Loucy (cell line): ENCODE measurements at regions not wholly inside any gene's neighbourhood (a gene's known extent, or its start where the extent isn't known, plus 50 kb on each side); places are given as distances from the start of the nearest gene placed in this dataset.

Experiments
- H2AFZ ChIP-seq: fragments of 200-600 bp; sonication (generic); 2 replicates; pipeline ENCODE4 v1.6.0; 2016; ENCODE audit warnings: antibody characterized with exemption, mild to moderate bottlenecking, low read length, moderate library complexity
- H3F3A ChIP-seq: fragments of 200-600 bp; 2 replicates; pipeline ENCODE4 v1.6.0; 2016; ENCODE audit warnings: antibody characterized with exemption, low read depth, mild to moderate bottlenecking
- H3K27me3 ChIP-seq: fragments of 200-600 bp; sonication (generic); 2 replicates; pipeline ENCODE4 v1.6.1; 2014; ENCODE audit warnings: low read length, mild to moderate bottlenecking; ENCODE audit not compliant: insufficient read depth, poor library complexity, severe bottlenecking
- H3K36me3 ChIP-seq: fragments of 200-600 bp; sonication (generic); 2 replicates; pipeline ENCODE4 v1.6.1; 2016; ENCODE audit warnings: low read length; ENCODE audit not compliant: insufficient read depth
- H3K4me1 ChIP-seq: fragments of 200-600 bp; sonication (generic); 2 replicates; pipeline ENCODE4 v1.5.1; 2014; ENCODE audit warnings: low read length, mild to moderate bottlenecking; ENCODE audit not compliant: insufficient read depth, poor library complexity, severe bottlenecking
- H3K4me2 ChIP-seq: fragments of 200-600 bp; sonication (generic); 2 replicates; pipeline ENCODE4 v1.6.0; 2014; ENCODE audit warnings: antibody characterized with exemption, low read length, low read depth, mild to moderate bottlenecking; ENCODE audit not compliant: poor library complexity, severe bottlenecking
- H3K4me3 ChIP-seq: fragments of 200-600 bp; sonication (generic); 2 replicates; pipeline ENCODE4 v1.5.1; 2014; ENCODE audit warnings: low read length, mild to moderate bottlenecking, mixed read lengths; ENCODE audit not compliant: poor library complexity, severe bottlenecking
- H3K79me2 ChIP-seq: fragments of 200-600 bp; sonication (generic); 2 replicates; pipeline ENCODE4 v1.6.1; 2014; ENCODE audit warnings: low read length; ENCODE audit not compliant: insufficient read depth
- H3K9ac ChIP-seq: fragments of 200-600 bp; sonication (generic); 2 replicates; pipeline ENCODE4 v1.6.0; 2014; ENCODE audit warnings: mild to moderate bottlenecking, low read depth, low read length, moderate library complexity; ENCODE audit not compliant: poor library complexity, severe bottlenecking
- H3K9me2 ChIP-seq: fragments of 200-600 bp; sonication (generic); replicated peaks from 2 replicates; pipeline ENCODE4 v1.6.1; 2016; ENCODE audit warnings: low read depth, low read length, mixed read lengths
- H3K9me3 ChIP-seq: fragments of 200-600 bp; sonication (generic); 2 replicates; pipeline ENCODE4 v1.6.1; 2014; ENCODE audit warnings: mild to moderate bottlenecking, antibody characterized with exemption, low read length, low read depth; ENCODE audit not compliant: insufficient read depth
- H4K20me1 ChIP-seq: fragments of 200-600 bp; sonication (generic); 2 replicates; pipeline ENCODE4 v1.6.0; 2014; ENCODE audit warnings: antibody characterized with exemption, low read length, mild to moderate bottlenecking; ENCODE audit not compliant: insufficient read depth, poor library complexity, severe bottlenecking
- CTCF ChIP-seq: fragments of 200-600 bp; sonication (generic); conservative IDR thresholded peaks from 2 replicates; pipeline ENCODE4 v1.5.1; 2014; ENCODE audit warnings: mild to moderate bottlenecking, antibody characterized with exemption, low read length
- EZH2phosphoT487 ChIP-seq: fragments of 200-600 bp; IDR thresholded peaks from 2 replicates; pipeline ENCODE4 v1.6.1; 2018; ENCODE audit warnings: antibody characterized with exemption, mild to moderate bottlenecking, moderate library complexity, borderline replicate concordance

- no peak overlapping the region for H3K4me3 ChIP-seq
- no peaks in the 10 kb centered on the region for H4K20me1 ChIP-seq
- H3K4me1 ChIP-seq = no peaks in the 10 kb centered on the region
- H3K4me2 ChIP-seq = no peak overlapping the region
- TF ChIP-seq CTCF = no peak
- no peak for TF ChIP-seq EZH2phosphoT487
- H3F3A ChIP-seq = no peaks in the 10 kb centered on the region
- H2AFZ ChIP-seq = no peak overlapping the region
- H3K9ac ChIP-seq = no peak overlapping the region
- no peaks in the 10 kb centered on the region for H3K9me3 ChIP-seq
- H3K36me3 ChIP-seq = no peaks in the 10 kb centered on the region
- no peaks in the 10 kb centered on the region for H3K27me3 ChIP-seq
- H3K79me2 ChIP-seq = no peaks in the 10 kb centered on the region
- H3K9me2 ChIP-seq = no peaks in the 10 kb centered on the region
These were observed 222.4 kb upstream of the LRIG1 start for GRCh38 chr3:66723231-66723630.

GRCh38 chr3:66729687-66730393, 229.0 kb upstream of the LRIG1 start:
- Histone ChIP-seq H3K9ac (no peak overlapping the region), H3K4me3 (no peak overlapping the region), H4K20me1 (no peaks in the 10 kb centered on the region), H3K36me3 (no peaks in the 10 kb centered on the region), H3K27me3 (no peaks in the 10 kb centered on the region), H2AFZ (no peak overlapping the region), H3K4me1 (no peaks in the 10 kb centered on the region), H3K4me2 (no peak overlapping the region), H3F3A (no peaks in the 10 kb centered on the region), H3K79me2 (no peaks in the 10 kb centered on the region), H3K9me3 (no peaks in the 10 kb centered on the region), H3K9me2 (no peaks in the 10 kb centered on the region)
- TF ChIP-seq EZH2phosphoT487 (no peak), CTCF (no peak)

GRCh38 chr3:66738625-66739365, 238.0 kb upstream of the LRIG1 start:
- Histone ChIP-seq H3K4me2 (no peak overlapping the region), H3K9ac (no peak overlapping the region), H3K27me3 (no peaks in the 10 kb centered on the region), H3K4me1 (no peaks in the 10 kb centered on the region), H3K79me2 (no peaks in the 10 kb centered on the region), H4K20me1 (no peaks in the 10 kb centered on the region), H3K36me3 (no peaks in the 10 kb centered on the region), H3K9me3 (no peaks in the 10 kb centered on the region), H3K4me3 (no peak overlapping the region), H3K9me2 (no peaks in the 10 kb centered on the region), H3F3A (no peaks in the 10 kb centered on the region), H2AFZ (no peak overlapping the region)
- TF ChIP-seq EZH2phosphoT487 (no peak), CTCF (no peak)
